Esophagus squamous epithelium (tissue), 5 donors: ENCODE measurements at regions not wholly inside any gene's neighbourhood (a gene's known extent, or its start where the extent isn't known, plus 50 kb on each side); places are given as distances from the start of the nearest gene placed in this dataset.
"Not testable (repeated sequence)": the region's sequence is repeated elsewhere in the genome, so short reads cannot be mapped to it uniquely, and the experiment has no call there.

Source experiments
- DNase-seq: peaks from one replicate; lab custom pipeline; 2025; lab: John Stamatoyannopoulos, UW
- H3K27ac ChIP-seq, 4 donors: fragments of 200-600 bp; sonication (generic); one replicate each; pipeline ENCODE4 v1.5.1; 2016 to 2019; ENCODE audit warnings: mild to moderate bottlenecking in 1 of 4
- H3K27me3 ChIP-seq, 4 donors: fragments of 200-600 bp; sonication (generic); 1 replicate in 3 of 4; 2 replicates in 1 of 4; pipeline versions ENCODE4 v1.5.1 to v1.6.0; 2017 to 2021; ENCODE audit warnings: antibody characterized with exemption in 1 of 4
- H3K36me3 ChIP-seq, 3 donors: fragments of 200-600 bp; sonication (generic); one replicate each; pipeline ENCODE4 v1.5.1; 2016 to 2019
- H3K4me1 ChIP-seq, 3 donors: fragments of 200-600 bp; sonication (generic); one replicate each; pipeline ENCODE4 v1.5.1; 2017 to 2019
- H3K4me3 ChIP-seq, 4 donors: fragments of 200-600 bp; sonication (generic); 1 replicate in 3 of 4; 2 replicates in 1 of 4; pipeline ENCODE4 v1.5.1; 2016 to 2019; ENCODE audit warnings: mild to moderate bottlenecking in 2 of 4, moderate library complexity in 1 of 4
- H3K9me3 ChIP-seq, 3 donors: fragments of 200-600 bp; sonication (generic); one replicate each; pipeline ENCODE4 v1.5.1; 2016 to 2019
- CTCF ChIP-seq, 6 experiments: fragments of 450-650 bp in 4 of 6; fragments of 200-600 bp in 2 of 6; sonication (generic) in 2 of 6; IDR thresholded peaks; one replicate each; pipeline ENCODE4 v1.5.1; 2016 to 2019; ENCODE audit warnings: antibody characterized with exemption in 6 of 6, mild to moderate bottlenecking in 4 of 6, moderate library complexity in 4 of 6
- POLR2A ChIP-seq, 4 donors: fragments of 450-650 bp; IDR thresholded peaks; one replicate each; pipeline ENCODE4 v1.6.1; 2017; ENCODE audit warnings: antibody characterized with exemption in 4 of 4, mild to moderate bottlenecking in 4 of 4, moderate library complexity in 3 of 4
- WGBS, 2 donors: methylation state at CpG; one replicate each; pipeline ENCODE4 v1.1.5; 2018; 5-methylcytosine and 5-hydroxymethylcytosine counted together
- intact Hi-C: fragments of 100-400 bp; cut with DNase I; formaldehyde crosslinking; loops from one replicate; pipeline ENCODE4 v1.15.0; 2022
- donor health status: DM: yes; HTN: yes; CAD: no.

DNA sequence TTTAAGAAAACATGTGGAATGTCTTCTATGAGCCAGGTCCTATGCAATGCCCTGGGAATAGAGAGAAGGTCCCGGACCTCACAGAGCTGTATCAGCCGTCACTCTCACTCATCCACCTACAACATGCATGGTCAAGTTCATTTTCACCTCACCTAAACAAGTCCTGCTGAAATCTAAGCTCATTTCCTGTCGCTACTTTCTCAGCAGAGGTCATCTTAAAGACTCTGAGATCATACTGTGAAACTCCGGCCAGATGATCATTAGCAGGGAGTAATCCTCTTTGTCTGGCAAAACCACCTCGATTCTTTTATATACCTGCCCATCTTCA, 66.2 kb upstream of the LYRM9 start:
- no peaks in the 10 kb centered on the region for H3K9me3 ChIP-seq
- H3K27ac ChIP-seq = no peak overlapping the region
- TF ChIP-seq CTCF (IDR thresholded peaks at IDR 0.05) (no peak), POLR2A (IDR thresholded peaks at IDR 0.05) (no peak)
- H3K4me3 ChIP-seq = no peak overlapping the region
- no peaks in the 10 kb centered on the region for H3K36me3 ChIP-seq
- intact Hi-C loops = no loop called here
- H3K4me1 ChIP-seq = no peaks in the 10 kb centered on the region
- DNase-seq = no peak
- 42 to 54% methylated on average over 5 of the region's 5 CpGs for WGBS, 2 donors
- peaks cover 0 to 35% (median 0%) of the 10 kb centered on the region in 4 donors for H3K27me3 ChIP-seq

DNA sequence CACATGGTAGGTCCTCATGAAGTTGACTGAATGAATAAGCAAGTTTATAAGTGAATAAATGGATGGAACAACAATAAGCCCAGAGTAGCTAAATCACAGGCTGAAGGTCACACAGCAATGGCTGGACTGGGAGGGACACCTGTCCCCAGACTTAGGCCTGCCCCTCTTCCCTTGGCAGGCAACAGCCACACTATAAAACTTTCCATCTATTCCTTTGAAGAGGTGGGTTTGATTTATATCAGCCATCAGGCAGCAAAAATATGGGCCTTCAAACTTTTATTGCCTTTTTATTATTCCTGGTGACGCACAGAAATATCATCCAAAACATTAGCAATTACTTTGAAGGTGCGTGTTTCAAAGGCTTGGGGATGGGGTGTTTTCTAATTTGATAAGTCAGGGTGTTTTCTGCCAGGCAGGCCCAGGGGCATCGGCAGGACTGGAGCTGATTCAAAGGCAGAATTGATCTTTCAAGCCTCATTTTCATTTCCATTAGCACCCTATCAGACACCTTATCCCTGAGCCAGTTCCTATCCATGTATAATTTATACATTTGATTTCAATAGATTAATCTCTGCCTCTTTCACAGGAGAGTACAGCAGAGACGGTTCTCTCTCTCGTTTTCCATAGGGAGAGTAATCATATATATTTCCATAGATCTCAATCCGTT, 67.2 kb upstream of the LYRM9 start:
- TF ChIP-seq POLR2A (IDR thresholded peaks at IDR 0.05) (no peak), CTCF (IDR thresholded peaks at IDR 0.05) (no peak)
- WGBS, 2 donors = 68 to 81% methylated on average over 6 of the region's 6 CpGs
- Histone ChIP-seq H3K4me3 (no peak overlapping the region), H3K9me3 (no peaks in the 10 kb centered on the region), H3K27me3 (peaks cover 0 to 26% (median 0%) of the 10 kb centered on the region in 4 donors), H3K4me1 (no peaks in the 10 kb centered on the region), H3K27ac (no peak overlapping the region), H3K36me3 (no peaks in the 10 kb centered on the region)
- no peak for DNase-seq
- intact Hi-C loops = no loop called here

DNA sequence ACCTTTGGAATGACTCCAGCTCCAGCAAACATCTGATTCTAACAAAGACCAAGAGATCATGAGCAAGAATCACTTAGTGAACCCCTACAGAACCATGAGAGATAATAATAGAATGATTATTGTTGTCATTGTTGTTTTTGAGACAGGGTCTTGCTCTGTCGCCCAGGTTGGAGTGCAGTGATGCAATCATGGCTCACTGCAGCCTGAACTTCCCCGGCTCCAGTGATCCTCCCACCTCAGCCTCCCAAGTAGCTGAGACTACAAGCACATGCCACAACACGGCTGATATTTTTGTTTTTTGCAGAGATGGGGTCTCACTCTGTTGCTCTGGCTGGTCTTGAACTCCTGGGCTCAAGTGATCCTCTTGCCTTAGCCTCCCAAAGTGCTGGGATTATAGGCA, 69.4 kb upstream of the LYRM9 start:
- H3K9me3 ChIP-seq, H3K36me3 ChIP-seq, DNase-seq, H3K27ac ChIP-seq, intact Hi-C loops, H3K4me3 ChIP-seq, H3K4me1 ChIP-seq: not testable (repeated sequence)
- 69 to 72% methylated on average over 3 of the region's 3 CpGs for WGBS, 2 donors
- H3K27me3 ChIP-seq = peaks cover 0 to 14% (median 0%) of the 10 kb centered on the region in 4 donors

DNA sequence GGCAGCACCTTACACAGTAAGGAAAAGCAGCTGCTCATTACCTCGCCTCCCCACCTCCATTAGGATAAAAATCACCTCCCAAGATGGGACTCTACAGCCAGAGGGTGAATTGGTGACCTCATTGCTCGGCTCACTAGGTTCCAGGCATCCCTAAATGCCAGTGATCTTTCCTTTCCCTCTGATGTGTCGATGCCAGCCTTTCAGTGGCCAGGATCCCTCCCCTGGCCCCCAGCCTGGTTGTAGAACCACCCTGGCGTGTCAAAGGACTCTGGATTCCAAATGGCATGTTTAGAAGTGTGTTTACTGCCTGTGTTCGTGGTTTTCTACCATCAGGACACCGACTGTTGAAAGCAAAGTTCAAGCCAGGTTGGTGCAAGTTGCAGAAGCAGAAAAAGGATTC, 72.1 kb upstream of the LYRM9 start:
- TF ChIP-seq CTCF (IDR thresholded peaks at IDR 0.05) (no peak), POLR2A (IDR thresholded peaks at IDR 0.05) (no peak)
- WGBS, 2 donors = 45 to 59% methylated on average over 5 to 6 of the region's 6 CpGs
- no peak for DNase-seq
- Histone ChIP-seq H3K4me3 (no peak overlapping the region), H3K27me3 (peaks cover 0 to 12% (median 0%) of the 10 kb centered on the region in 4 donors), H3K27ac (no peak overlapping the region), H3K4me1 (no peaks in the 10 kb centered on the region), H3K36me3 (no peaks in the 10 kb centered on the region), H3K9me3 (no peaks in the 10 kb centered on the region)
- intact Hi-C loops = no loop called here

DNA sequence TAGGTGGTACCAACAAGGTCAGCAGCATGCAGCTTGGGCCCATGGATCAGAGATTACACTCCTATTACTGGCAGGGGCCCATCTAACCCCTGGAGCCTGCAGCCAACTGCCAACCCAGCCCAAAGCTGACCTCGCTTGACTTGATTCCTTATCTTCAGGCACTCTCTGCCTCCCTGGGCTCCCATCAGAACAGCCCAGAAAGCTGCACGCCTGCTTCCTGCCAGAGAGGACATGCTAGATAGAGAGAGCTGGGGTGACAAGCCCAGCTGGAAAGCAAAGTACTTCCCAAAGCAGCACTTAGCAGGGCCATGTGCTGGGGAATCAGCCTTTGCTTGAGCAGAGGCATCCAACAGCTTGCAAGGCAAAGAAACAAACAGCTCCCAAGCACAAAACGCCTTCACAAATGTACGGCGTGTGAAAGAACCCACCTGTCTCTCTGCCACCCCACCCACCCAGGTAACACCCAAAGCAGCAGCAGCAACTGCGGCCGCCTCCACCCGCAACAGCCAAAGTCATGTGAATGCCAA, 74.2 kb upstream of the NLK start:
- Histone ChIP-seq H3K27me3 (no peaks in the 10 kb centered on the region), H3K36me3 (no peaks in the 10 kb centered on the region), H3K9me3 (no peaks in the 10 kb centered on the region), H3K4me1 (no peaks in the 10 kb centered on the region), H3K4me3 (no peak overlapping the region), H3K27ac (no peak overlapping the region)
- intact Hi-C loops = no loop called here
- TF ChIP-seq POLR2A (IDR thresholded peaks at IDR 0.05) (no peak), CTCF (IDR thresholded peaks at IDR 0.05) (no peak)
- 93 to 96% methylated on average over 6 of the region's 8 CpGs for WGBS, 2 donors
- no peak for DNase-seq
